HG03439 (cell line): ENCODE measurements at regions not wholly inside any gene's neighbourhood (a gene's known extent, or its start where the extent isn't known, plus 50 kb on each side); places are given as distances from the start of the nearest gene placed in this dataset.
"Not testable (repeated sequence)": the region's sequence is repeated elsewhere in the genome, so short reads cannot be mapped to it uniquely, and the experiment has no call there.

ENCODE experiments used
- ATAC-seq: cut with Tn5 transposase; IDR thresholded peaks from one replicate; pipeline ENCODE4 v1.9.1; 2021; ENCODE audit warnings: mild to moderate bottlenecking, moderate library complexity; ENCODE audit not compliant: unreplicated experiment

DNA sequence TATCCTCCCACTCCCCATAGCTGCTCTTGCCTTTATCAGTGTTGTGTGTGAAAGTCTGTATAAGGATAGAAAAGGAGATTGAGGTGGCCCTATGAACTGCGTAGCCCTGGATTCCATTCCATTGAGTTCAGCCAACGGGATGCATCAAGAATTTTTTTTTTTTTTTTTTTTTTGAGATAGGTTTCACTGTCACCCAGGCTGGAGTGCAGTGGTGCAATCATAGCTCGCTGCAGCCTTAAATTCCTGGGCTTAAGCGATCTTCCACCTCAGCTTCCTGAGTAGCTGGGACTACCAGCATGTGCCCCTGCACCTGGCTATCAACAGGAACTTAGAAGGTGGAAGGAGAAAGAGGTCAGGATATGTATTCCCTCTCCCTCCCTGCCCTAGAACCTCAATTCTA, 187.2 kb upstream of the SPRY1 start:
- ATAC-seq: no peak

DNA sequence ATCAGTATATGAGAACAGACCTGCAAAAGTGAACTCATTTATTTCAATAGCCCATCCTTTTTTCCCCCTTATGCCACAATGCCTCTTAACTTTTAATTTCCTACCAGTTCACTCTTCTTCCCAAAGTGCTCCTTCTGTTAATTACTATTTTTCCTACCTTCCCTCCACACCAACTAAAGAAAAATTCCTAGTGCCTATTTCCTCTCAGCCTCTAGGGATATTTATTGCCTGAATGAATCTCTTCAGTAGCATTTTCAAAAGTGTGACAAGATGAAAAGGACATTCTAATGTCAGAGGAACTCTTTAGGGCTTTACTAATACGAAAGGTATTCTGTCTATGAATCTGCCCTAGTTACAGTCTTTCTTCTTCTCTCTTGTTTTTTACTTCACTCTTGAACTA, 181.1 kb upstream of the SPRY1 start:
- no peak for ATAC-seq

- no peak for ATAC-seq
These were observed 180.1 kb upstream of the SPRY1 start for GRCh38 chr4:123216543-123216942.

- no peak for ATAC-seq
These were observed 179.6 kb upstream of the SPRY1 start for GRCh38 chr4:123216946-123217345.

- ATAC-seq: no peak
These were observed 178.9 kb upstream of the SPRY1 start for GRCh38 chr4:123217664-123218063.

DNA sequence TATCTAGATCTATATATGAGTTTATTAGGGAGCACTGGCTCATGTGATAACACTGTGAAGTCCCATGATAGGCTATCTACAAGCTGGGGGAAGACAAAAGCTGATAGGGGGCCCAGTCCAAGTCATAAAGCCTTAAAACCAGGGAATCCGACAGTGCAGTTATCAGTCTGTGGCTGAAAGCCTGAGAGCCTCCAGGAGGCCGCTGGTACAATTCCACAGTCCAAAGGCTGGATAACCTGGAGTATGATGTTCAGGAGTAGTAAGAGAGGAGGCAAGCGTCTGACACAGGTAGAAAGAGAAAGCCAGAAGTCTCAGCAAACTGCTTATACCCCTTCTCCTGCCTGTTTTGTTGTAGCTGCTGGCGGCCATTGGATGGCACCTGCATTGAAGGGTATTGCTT, 177.6 kb upstream of the SPRY1 start:
- no peak for ATAC-seq

DNA sequence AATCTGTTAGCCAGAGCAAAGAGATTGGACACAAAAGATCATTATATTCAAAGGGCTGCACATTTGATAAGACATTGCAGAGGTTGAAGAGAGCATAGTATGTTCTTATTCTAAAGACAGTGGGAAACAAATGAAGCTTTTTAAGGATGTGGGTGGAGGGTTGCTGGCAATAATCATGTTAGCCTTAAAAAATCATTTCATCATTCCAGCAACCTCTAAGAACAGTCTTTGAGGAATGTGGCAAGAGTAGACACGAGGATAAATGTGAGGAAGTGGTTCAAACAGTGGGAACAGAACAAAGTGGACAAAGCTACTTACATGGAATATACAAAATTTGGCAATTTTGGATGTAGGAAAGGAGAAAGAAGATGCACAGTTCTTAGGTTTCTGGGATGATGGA, 167.3 kb upstream of the SPRY1 start:
- ATAC-seq: no peak

DNA sequence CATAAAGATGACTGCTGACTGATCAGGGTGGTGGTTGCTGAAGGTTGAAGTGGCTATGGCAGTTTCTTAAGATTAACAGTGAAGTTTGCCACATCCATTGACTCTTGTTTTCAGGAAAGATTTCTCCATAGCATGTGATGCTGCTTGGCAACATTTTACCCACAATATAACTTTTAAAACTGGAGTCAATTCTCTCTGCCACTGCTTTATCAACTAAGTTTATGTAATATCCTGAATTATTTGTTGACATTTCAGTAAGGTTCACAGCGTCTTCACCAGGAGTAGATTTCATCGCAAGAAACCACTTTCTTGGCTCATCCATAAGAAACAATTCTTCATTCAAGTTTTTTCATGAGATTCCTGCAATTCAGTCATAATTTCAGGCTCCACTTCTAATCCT, 166.5 kb upstream of the SPRY1 start:
- no peak for ATAC-seq

DNA sequence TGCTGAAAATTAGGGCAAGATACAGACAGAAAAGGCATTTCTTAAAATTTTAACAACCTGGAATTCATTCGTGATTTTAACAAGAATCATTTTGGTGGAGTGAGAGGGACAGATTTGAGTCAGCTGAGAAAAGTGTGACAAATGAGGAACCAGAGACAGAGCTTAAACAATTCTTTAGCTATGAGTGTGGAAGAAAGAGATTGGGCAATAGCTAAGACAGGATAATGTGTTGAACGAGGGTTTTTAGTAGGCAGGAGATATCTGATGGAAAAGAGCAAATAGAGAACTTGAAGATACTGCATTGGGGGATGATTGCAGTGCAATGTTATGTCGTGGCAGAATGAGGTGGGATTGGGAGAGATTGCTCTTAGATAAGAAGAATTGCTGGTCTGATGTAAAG, 164.2 kb upstream of the SPRY1 start:
- no peak for ATAC-seq

- no peak for ATAC-seq
These were observed 163.3 kb upstream of the SPRY1 start for GRCh38 chr4:123233136-123233768.

GRCh38 chr4:123234955-123235354, 161.6 kb upstream of the SPRY1 start:
- ATAC-seq: no peak

GRCh38 chr4:123235431-123235830, 161.2 kb upstream of the SPRY1 start:
- ATAC-seq: no peak

- no peak for ATAC-seq
These were observed 160.0 kb upstream of the SPRY1 start for GRCh38 chr4:123236606-123237005.

- not testable (repeated sequence) for ATAC-seq
These were observed 156.3 kb upstream of the SPRY1 start for GRCh38 chr4:123240286-123240685.

DNA sequence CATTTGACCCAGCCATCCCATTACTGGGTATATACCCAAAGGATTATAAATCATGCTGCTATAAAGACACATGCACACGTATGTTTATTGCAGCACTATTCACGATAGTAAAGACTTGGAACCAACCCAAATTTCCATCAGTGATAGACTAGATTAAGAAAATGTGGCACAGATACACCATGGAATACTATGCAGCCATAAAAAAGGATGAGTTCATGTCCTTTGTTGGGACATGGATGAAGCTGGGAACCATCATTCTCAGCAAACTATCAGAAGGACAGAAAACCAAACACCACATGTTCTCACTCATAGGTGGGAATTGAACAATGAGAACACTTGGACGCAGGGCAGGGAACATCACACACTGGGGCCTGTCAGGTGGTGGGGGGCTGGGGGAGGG, 153.4 kb upstream of the SPRY1 start:
- ATAC-seq: not testable (repeated sequence)

- ATAC-seq: no peak
These were observed 152.5 kb upstream of the SPRY1 start for GRCh38 chr4:123244137-123244536.

DNA sequence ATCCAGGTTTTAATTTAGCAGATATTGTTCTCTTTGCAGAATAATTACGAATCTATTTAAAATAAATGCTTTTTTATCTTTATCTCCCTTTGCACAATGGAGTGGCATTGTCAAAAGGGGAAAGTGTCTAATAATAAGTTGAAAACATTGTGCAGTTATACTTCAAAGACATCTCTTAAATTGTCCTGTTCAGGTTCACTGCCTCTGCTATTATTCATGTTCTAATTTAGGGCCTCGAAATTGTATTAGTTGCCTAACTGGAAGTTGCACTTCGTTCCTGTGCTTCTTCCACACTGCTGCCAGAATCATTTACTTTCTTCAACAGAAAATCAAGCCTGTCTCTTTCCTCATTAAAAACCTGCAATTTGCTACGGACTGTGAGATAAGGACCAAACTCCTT, 150.5 kb upstream of the SPRY1 start:
- ATAC-seq: no peak

DNA sequence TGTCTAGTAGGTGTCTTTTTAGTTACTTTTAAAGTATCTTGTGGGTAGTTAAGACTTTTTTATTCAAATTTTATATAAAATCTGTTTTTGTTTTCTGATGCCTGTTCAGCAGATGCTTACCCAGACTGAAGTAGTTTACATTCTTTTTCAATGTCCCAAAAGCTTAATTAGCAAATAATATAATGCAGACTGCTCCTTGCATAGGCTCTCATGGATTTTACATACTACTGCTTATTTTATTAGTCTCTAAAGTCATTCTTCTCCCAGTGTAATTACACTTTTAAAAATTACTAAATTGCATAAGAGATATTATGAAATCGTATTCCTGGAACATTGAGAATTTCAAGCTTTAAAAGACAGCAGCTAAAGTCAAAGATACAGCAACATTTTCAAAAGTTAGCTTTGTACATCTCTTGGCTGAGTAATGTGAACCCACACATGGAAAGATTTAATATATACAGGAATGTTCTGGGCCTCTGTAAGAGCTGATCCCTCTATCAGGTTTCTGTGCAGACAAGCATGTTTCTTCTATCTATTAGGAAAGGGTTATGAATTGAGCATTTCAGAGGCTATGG, 148.4 kb upstream of the SPRY1 start:
- ATAC-seq: no peak

GRCh38 chr4:123249821-123250220, 146.8 kb upstream of the SPRY1 start:
- no peak for ATAC-seq

- ATAC-seq: no peak
These were observed 145.8 kb upstream of the SPRY1 start for GRCh38 chr4:123250843-123251242.

DNA sequence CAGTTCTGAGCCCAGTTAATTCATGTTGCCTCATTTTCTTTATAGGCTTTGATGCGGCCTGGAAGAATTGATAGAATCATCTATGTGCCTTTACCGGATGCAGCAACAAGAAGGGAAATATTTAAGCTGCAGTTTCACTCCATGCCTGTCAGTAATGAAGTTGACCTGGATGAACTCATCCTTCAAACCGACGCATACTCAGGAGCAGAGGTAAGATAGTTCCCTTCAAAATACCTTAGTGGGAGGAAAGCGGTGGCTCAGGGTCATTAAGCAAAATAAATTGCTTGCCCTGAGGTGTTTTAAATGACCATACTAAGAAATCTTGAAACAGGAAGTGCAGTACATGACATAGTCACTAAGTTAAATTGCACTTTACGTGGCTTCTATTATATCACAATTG, 140.6 kb upstream of the SPRY1 start:
- no peak for ATAC-seq

DNA sequence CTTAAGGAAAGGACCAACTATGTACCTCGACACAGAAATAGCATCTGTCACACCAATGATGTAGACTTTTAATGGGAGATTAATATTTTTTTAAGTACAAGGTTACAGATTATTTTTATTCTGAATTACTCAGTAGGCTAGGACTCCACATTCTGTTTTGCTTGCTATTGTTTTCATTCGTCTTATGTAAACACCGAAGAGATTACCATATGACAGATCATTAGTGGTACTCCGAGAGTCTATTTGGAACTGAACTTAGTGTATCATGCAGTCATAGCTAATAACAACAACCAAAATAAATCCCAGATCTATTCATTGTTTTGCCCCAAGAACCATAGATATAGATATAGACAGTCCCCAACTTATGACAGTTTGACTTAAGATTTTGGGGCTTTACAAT, 139.7 kb upstream of the SPRY1 start:
- ATAC-seq: no peak

GRCh38 chr4:123257591-123257990, 139.0 kb upstream of the SPRY1 start:
- ATAC-seq: no peak
